KMS-11 (cell line): ENCODE measurements at regions not wholly inside any gene's neighbourhood (a gene's known extent, or its start where the extent isn't known, plus 50 kb on each side); places are given as distances from the start of the nearest gene placed in this dataset.

Source experiments
- H2AFZ ChIP-seq: fragments of 200-600 bp; sonication (generic); 2 replicates; pipeline ENCODE4 v1.6.1; 2016; ENCODE audit warnings: antibody characterized with exemption, mixed run types, low read depth
- H3K27ac ChIP-seq: fragments of 200-600 bp; sonication (generic); 2 replicates; pipeline ENCODE4 v1.6.1; 2016; ENCODE audit warnings: mild to moderate bottlenecking, mixed run types
- H3K27me3 ChIP-seq: fragments of 200-600 bp; sonication (generic); 2 replicates; pipeline ENCODE4 v1.6.1; 2017; ENCODE audit warnings: mild to moderate bottlenecking, low read depth, mixed run types, moderate library complexity; ENCODE audit not compliant: insufficient read depth
- H3K36me3 ChIP-seq: fragments of 200-600 bp; sonication (generic); 2 replicates; pipeline ENCODE4 v1.6.1; 2017; ENCODE audit warnings: mild to moderate bottlenecking, mixed run types; ENCODE audit not compliant: insufficient read depth
- H3K4me1 ChIP-seq: fragments of 200-600 bp; sonication (generic); 2 replicates; pipeline ENCODE4 v1.6.1; 2016; ENCODE audit warnings: mild to moderate bottlenecking, low read depth, mixed run types; ENCODE audit not compliant: poor library complexity, severe bottlenecking
- H3K4me2 ChIP-seq: fragments of 200-600 bp; sonication (generic); 2 replicates; pipeline ENCODE4 v1.7.0; 2016; ENCODE audit warnings: mild to moderate bottlenecking, mixed run types
- H3K4me3 ChIP-seq: fragments of 200-600 bp; sonication (generic); IDR thresholded peaks from 2 replicates; pipeline ENCODE4 v1.6.1; 2017; ENCODE audit warnings: low read depth, low read length, mixed read lengths; ENCODE audit not compliant: insufficient read depth
- H3K79me2 ChIP-seq: fragments of 200-600 bp; sonication (generic); 2 replicates; pipeline ENCODE4 v1.6.1; 2016; ENCODE audit warnings: low read depth, mixed run types; ENCODE audit not compliant: insufficient read depth
- H3K9ac ChIP-seq: fragments of 200-600 bp; sonication (generic); 2 replicates; pipeline ENCODE4 v1.6.1; 2016; ENCODE audit warnings: mild to moderate bottlenecking, mixed run types
- H4K20me1 ChIP-seq: fragments of 200-600 bp; sonication (generic); 2 replicates; pipeline ENCODE4 v1.6.1; 2016; ENCODE audit warnings: mild to moderate bottlenecking, mixed run types; ENCODE audit not compliant: insufficient read depth
- CTCF ChIP-seq: fragments of 200-600 bp; sonication (generic); conservative IDR thresholded peaks from 2 replicates; pipeline ENCODE4 v1.6.1; 2017; ENCODE audit warnings: low read depth, mild to moderate bottlenecking, antibody characterized with exemption, low read length, moderate library complexity, mixed read lengths

GRCh38 chr1:56216218-56216617, 363.1 kb downstream of the PLPP3 start:
- H3K27me3 ChIP-seq: no peaks in the 10 kb centered on the region
- no peaks in the 10 kb centered on the region for H3K79me2 ChIP-seq
- H3K4me2 ChIP-seq: no peak overlapping the region
- no peaks in the 10 kb centered on the region for H4K20me1 ChIP-seq
- H3K4me1 ChIP-seq: no peaks in the 10 kb centered on the region
- no peak for TF ChIP-seq CTCF
- no peak overlapping the region for H3K9ac ChIP-seq
- H2AFZ ChIP-seq: no peak overlapping the region
- no peaks in the 10 kb centered on the region for H3K36me3 ChIP-seq
- H3K27ac ChIP-seq: no peak overlapping the region
- H3K4me3 ChIP-seq: no peak overlapping the region

GRCh38 chr1:56215771-56216170, 363.6 kb downstream of the PLPP3 start:
- H3K4me3 ChIP-seq: no peak overlapping the region
- no peak for TF ChIP-seq CTCF
- H3K27me3 ChIP-seq: no peaks in the 10 kb centered on the region
- no peak overlapping the region for H3K9ac ChIP-seq
- H3K4me2 ChIP-seq: no peak overlapping the region
- H3K36me3 ChIP-seq: no peaks in the 10 kb centered on the region
- no peaks in the 10 kb centered on the region for H3K4me1 ChIP-seq
- no peaks in the 10 kb centered on the region for H3K79me2 ChIP-seq
- H3K27ac ChIP-seq: no peak overlapping the region
- H2AFZ ChIP-seq: no peak overlapping the region
- no peaks in the 10 kb centered on the region for H4K20me1 ChIP-seq

- Histone ChIP-seq H3K27ac (no peak overlapping the region), H3K27me3 (no peaks in the 10 kb centered on the region), H4K20me1 (no peaks in the 10 kb centered on the region), H3K4me2 (no peak overlapping the region), H2AFZ (no peak overlapping the region), H3K9ac (no peak overlapping the region), H3K79me2 (no peaks in the 10 kb centered on the region), H3K36me3 (no peaks in the 10 kb centered on the region), H3K4me3 (no peak overlapping the region), H3K4me1 (no peaks in the 10 kb centered on the region)
- TF ChIP-seq CTCF: no peak
Measured at GRCh38 chr1:56215086-56215485, 364.3 kb downstream of the PLPP3 start.

- Histone ChIP-seq H3K4me1 (no peaks in the 10 kb centered on the region), H3K36me3 (no peaks in the 10 kb centered on the region), H3K4me3 (no peak overlapping the region), H3K9ac (no peak overlapping the region), H3K27ac (no peak overlapping the region), H3K79me2 (no peaks in the 10 kb centered on the region), H2AFZ (no peak overlapping the region), H4K20me1 (no peaks in the 10 kb centered on the region), H3K27me3 (no peaks in the 10 kb centered on the region), H3K4me2 (no peak overlapping the region)
- no peak for TF ChIP-seq CTCF
Measured at GRCh38 chr1:56213068-56213467, 366.3 kb downstream of the PLPP3 start.

- Histone ChIP-seq H2AFZ (no peak overlapping the region), H3K9ac (no peak overlapping the region), H3K4me3 (no peak overlapping the region), H3K4me2 (no peak overlapping the region), H3K79me2 (no peaks in the 10 kb centered on the region), H3K4me1 (no peaks in the 10 kb centered on the region), H3K27me3 (no peaks in the 10 kb centered on the region), H3K36me3 (no peaks in the 10 kb centered on the region), H4K20me1 (no peaks in the 10 kb centered on the region), H3K27ac (no peak overlapping the region)
- TF ChIP-seq CTCF: no peak
Measured at GRCh38 chr1:56212143-56212542, 367.2 kb downstream of the PLPP3 start.
